ENCODE measurements at regions not wholly inside any gene's neighbourhood (a gene's known extent, or its start where the extent isn't known, plus 50 kb on each side); places are given as distances from the start of the nearest gene placed in this dataset.
A peak's percentile ranks its signal among the peaks of the same experiment; 100 is the strongest.
"Not testable (repeated sequence)": the region's sequence is repeated elsewhere in the genome, so short reads cannot be mapped to it uniquely, and the experiment has no call there.

- DNase-seq; H3K4me1 ChIP-seq (ENCODE audit: low read depth); ATAC-seq: not testable (repeated sequence)
Measured at GRCh38 chrY:26167332-26167731, 545.4 kb downstream of the CDY1 start.

DNA sequence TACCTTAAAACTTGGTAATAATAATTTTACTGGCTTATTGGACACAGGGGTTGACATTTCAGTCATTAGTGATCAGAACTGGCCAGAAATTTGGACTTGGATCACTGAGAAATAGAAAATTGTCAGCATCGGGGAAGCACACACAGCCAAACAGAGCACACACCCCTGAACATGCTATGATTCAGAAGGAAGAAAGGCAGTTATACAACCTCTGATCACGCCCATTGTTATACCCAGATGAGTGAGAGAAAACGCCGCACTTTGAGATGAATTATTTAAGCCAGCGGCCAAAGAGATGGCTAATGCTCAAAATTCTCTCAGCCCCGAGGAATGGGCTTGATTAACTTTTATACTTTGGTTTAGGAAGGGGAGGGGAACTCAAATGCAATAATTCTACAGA is 557.4 kb downstream of the CDY1 start:
- H3K4me3 ChIP-seq; ATAC-seq; H3K4me1 ChIP-seq (ENCODE audit: low read depth); DNase-seq; H3K36me3 ChIP-seq (ENCODE audit: low read depth); intact Hi-C loops (cut with DNase I, micrococcal nuclease); H3K9me3 ChIP-seq: not testable (repeated sequence)

More at GRCh38 chrY:26167332-26167731, 545.4 kb downstream of the CDY1 start:
- H3K36me3 ChIP-seq (ENCODE audit: low read depth); H3K4me3 ChIP-seq; intact Hi-C loops (cut with DNase I, micrococcal nuclease); H3K9me3 ChIP-seq: not testable (repeated sequence)

DNA sequence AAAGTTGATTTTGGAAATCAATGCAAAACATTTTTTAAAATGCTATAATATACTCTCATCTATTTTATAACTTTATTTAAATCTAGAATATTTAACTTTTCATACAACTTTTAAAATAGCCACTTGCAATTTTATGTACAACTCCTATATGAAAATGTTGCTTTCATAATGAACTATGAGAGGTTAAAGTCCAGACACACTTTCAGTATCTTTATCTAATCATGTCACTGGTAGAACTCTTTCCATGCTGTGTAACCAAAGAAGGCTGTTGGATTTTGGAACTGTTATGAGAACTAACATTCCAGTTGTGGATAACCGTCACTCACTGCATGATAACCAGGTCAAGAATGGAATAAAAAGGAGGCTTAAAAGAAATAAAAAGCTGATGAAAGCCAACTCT is 603.1 kb downstream of the CDY1 start:
- DNase-seq; H3K36me3 ChIP-seq (ENCODE audit: low read depth); H3K4me3 ChIP-seq; ATAC-seq; H3K9me3 ChIP-seq; intact Hi-C loops (cut with DNase I, micrococcal nuclease); H3K4me1 ChIP-seq (ENCODE audit: low read depth): not testable (repeated sequence)

- intact Hi-C loops (cut with DNase I, micrococcal nuclease); H3K9me3 ChIP-seq; H3K36me3 ChIP-seq (ENCODE audit: low read depth); H3K4me3 ChIP-seq; DNase-seq; H3K4me1 ChIP-seq (ENCODE audit: low read depth); ATAC-seq: not testable (repeated sequence)
Measured at GRCh38 chrY:26225468-26225867, 603.6 kb downstream of the CDY1 start.

DNA sequence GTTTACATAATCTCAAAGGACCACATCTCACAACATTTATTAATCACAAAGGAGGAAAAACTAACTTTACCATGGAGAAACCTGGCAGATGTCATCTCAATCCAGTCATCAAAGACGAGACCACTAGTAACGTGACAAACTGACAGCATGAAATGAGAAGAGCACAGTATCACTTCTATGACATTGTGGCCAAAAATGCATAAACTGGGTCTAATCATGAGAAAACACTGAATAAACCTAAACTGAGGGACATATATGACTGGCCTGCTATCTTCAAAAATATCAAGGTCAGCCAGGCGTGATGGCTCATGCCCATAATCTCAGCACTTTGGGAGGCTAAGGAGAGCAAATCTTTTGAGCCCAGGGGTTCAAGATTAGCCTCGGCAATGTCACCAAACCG is 619.0 kb downstream of the CDY1 start:
- H3K9me3 ChIP-seq; H3K4me3 ChIP-seq; H3K36me3 ChIP-seq (ENCODE audit: low read depth); intact Hi-C loops (cut with DNase I, micrococcal nuclease); DNase-seq; H3K4me1 ChIP-seq (ENCODE audit: low read depth); ATAC-seq: not testable (repeated sequence)

DNA sequence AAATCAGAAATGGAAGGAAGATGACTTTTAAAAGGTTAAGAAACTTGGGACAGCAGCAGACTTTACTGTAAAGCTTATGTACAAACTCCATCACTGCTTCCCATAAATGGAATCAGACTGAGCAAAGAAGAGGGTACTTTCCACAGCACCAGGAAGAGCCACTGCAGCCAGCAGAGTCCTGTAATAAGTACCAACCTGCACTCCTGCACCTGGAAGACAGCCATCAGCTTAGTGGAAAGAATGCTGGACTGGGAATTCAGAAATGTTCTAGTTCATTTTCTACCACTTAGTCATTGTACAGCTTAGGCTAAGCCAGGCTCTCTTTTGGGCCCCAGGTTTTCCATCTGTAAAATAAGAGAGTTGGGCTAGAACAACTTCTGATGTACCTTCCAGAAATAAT is 632.3 kb downstream of the CDY1 start:
- DNase-seq; H3K4me1 ChIP-seq (ENCODE audit: low read depth); intact Hi-C loops (cut with DNase I, micrococcal nuclease); H3K4me3 ChIP-seq; H3K9me3 ChIP-seq; H3K36me3 ChIP-seq (ENCODE audit: low read depth): not testable (repeated sequence)
- peak; percentile 49 for ATAC-seq

DNA sequence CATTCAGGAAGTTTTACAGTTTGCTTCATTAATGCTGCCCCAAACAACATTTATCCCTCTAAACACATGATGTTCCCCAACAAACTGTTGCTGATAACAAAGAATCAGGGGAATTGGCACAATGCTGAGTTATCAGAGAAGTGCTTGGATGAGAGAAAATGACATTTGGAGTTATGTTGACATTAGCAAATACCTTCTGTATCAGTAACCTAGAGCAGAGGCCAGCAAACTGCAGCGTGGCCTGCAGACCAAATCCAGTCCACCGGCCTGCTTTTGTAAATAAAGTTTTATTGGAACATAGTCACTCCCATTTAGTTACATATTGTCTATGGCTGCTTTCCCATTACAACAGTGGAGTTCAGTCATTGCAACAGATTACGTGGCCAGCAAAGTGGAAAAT is 643.5 kb downstream of the CDY1 start:
- H3K36me3 ChIP-seq (ENCODE audit: low read depth); ATAC-seq; H3K4me3 ChIP-seq; DNase-seq; H3K4me1 ChIP-seq (ENCODE audit: low read depth); intact Hi-C loops (cut with DNase I, micrococcal nuclease); H3K9me3 ChIP-seq: not testable (repeated sequence)

DNA sequence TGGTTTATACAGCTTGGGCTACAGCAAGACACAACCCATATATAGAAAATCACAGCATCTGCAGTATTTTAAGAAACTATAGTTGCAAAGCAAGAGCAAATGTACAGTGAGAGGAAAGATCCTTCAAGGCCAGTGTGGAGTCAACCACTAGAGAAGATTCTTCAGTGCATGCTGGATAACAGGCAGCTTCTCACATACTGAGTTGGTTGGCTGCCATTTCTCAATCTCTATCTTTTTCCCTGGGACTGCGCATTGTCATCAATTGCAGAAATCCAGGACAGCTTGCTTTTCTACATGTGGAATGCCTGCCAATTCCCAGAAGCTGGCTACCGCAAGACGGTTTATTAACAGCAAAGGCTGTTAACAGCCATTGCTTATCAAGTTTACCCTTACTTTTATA is 646.5 kb downstream of the CDY1 start:
- intact Hi-C loops (cut with DNase I, micrococcal nuclease); H3K4me1 ChIP-seq (ENCODE audit: low read depth); DNase-seq; H3K4me3 ChIP-seq; H3K36me3 ChIP-seq (ENCODE audit: low read depth); H3K9me3 ChIP-seq; ATAC-seq: not testable (repeated sequence)

DNA sequence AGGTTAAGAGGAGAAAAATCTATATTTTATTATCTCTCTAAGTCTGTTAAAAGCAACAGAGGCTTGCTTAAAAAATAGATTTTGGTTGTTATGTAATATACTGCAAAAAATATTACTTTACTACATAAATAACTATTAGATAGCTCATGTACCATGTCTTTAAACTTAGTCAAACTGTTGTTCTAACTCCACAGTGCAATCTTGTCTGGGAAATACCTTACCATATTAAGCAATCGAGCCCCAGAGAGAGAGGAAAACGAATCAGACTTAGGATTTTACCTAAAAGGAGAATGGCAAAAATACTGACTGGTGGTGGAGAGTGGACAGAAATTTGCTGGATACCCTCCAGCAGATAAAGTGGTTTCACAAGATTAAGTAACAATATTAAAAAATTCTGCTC is 647.0 kb downstream of the CDY1 start:
- ATAC-seq; DNase-seq; H3K36me3 ChIP-seq (ENCODE audit: low read depth); H3K9me3 ChIP-seq; H3K4me3 ChIP-seq; H3K4me1 ChIP-seq (ENCODE audit: low read depth); intact Hi-C loops (cut with DNase I, micrococcal nuclease): not testable (repeated sequence)

DNA sequence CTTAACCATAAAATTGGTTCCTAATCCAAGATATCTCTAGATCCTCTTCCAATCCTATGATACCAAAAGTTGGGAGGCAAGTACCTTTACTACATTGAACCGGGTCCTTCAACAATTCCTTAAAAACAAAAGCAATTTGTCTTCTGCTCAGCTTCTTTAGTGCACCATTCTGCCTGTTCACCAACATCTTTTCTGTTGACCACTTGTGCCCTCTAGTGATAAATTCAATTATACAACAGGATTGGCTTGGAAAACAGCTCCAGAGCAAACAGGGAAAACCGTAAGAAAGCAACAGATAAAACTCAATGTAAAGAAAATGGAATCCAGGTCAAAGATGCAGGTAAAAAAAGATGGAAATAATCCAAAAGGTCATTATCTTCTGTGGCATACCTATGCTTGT is 651.2 kb downstream of the CDY1 start:
- intact Hi-C loops (cut with DNase I, micrococcal nuclease); ATAC-seq; H3K9me3 ChIP-seq; DNase-seq; H3K4me1 ChIP-seq (ENCODE audit: low read depth); H3K4me3 ChIP-seq; H3K36me3 ChIP-seq (ENCODE audit: low read depth): not testable (repeated sequence)

- DNase-seq; intact Hi-C loops (cut with DNase I, micrococcal nuclease); H3K36me3 ChIP-seq (ENCODE audit: low read depth); H3K4me3 ChIP-seq; H3K9me3 ChIP-seq; ATAC-seq; H3K4me1 ChIP-seq (ENCODE audit: low read depth): not testable (repeated sequence)
Measured at GRCh38 chrY:26306046-26306445, 684.1 kb downstream of the CDY1 start.

- H3K9me3 ChIP-seq; H3K4me3 ChIP-seq; intact Hi-C loops (cut with DNase I, micrococcal nuclease); H3K36me3 ChIP-seq (ENCODE audit: low read depth); H3K4me1 ChIP-seq (ENCODE audit: low read depth); ATAC-seq; DNase-seq: not testable (repeated sequence)
Measured at GRCh38 chrY:26306630-26307385, 684.9 kb downstream of the CDY1 start.

DNA sequence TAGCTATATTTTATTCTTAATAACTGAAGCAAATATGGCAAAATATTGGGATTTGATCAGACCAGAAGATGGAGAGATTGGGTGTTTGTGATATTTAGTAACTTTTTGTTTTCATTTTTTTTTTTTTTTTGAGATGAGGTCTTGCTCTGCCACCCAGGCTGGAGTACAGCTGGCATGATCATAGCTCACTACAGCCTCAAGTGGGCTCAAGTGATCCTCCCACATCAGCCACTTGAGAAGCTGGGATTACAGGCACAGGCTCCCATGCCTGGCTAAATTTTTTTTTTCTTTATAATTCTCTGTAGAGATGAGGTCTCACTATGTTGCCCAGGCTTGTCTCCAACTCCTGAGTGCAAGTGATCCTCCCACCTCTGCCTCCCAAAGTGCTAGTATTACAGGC is 686.4 kb downstream of the CDY1 start:
- H3K9me3 ChIP-seq; H3K36me3 ChIP-seq (ENCODE audit: low read depth); DNase-seq; intact Hi-C loops (cut with DNase I, micrococcal nuclease); ATAC-seq; H3K4me3 ChIP-seq; H3K4me1 ChIP-seq (ENCODE audit: low read depth): not testable (repeated sequence)

- H3K9me3 ChIP-seq, result not testable (repeated sequence)
- DNase-seq (peak in 1 of 3 donors; percentile 5), ATAC-seq (peak; percentile 59)
Measured at GRCh38 chrY:26315065-26315464, 693.1 kb downstream of the CDY1 start.

More at GRCh38 chrY:26315065-26315464, 693.1 kb downstream of the CDY1 start:
- H3K36me3 ChIP-seq (ENCODE audit: low read depth); intact Hi-C loops (cut with DNase I, micrococcal nuclease); H3K4me1 ChIP-seq (ENCODE audit: low read depth); H3K4me3 ChIP-seq: not testable (repeated sequence)

Data from mucosa of descending colon (tissue), 3 donors.